Loucy (cell line): ENCODE measurements at regions not wholly inside any gene's neighbourhood (a gene's known extent, or its start where the extent isn't known, plus 50 kb on each side); places are given as distances from the start of the nearest gene placed in this dataset.

Experiments used
- CTCF ChIP-seq: fragments of 200-600 bp; sonication (generic); conservative IDR thresholded peaks from 2 replicates; pipeline ENCODE4 v1.5.1; 2014; ENCODE audit warnings: mild to moderate bottlenecking, antibody characterized with exemption, low read length
- EZH2phosphoT487 ChIP-seq: fragments of 200-600 bp; IDR thresholded peaks from 2 replicates; pipeline ENCODE4 v1.6.1; 2018; ENCODE audit warnings: antibody characterized with exemption, mild to moderate bottlenecking, moderate library complexity, borderline replicate concordance

GRCh38 chr16:64408699-64409098, 713.2 kb downstream of the CDH11 start:
- TF ChIP-seq CTCF (no peak), EZH2phosphoT487 (no peak)
